CD14-positive monocyte (primary cell): ENCODE measurements at regions not wholly inside any gene's neighbourhood (a gene's known extent, or its start where the extent isn't known, plus 50 kb on each side); places are given as distances from the start of the nearest gene placed in this dataset.
"Not testable (repeated sequence)": the region's sequence is repeated elsewhere in the genome, so short reads cannot be mapped to it uniquely, and the experiment has no call there.

Experiments
- DNase-seq, 3 donors: peaks; one replicate each; pipeline ENCODE4 v3.0.0-alpha.2; 2011 to 2022
- H2AFZ ChIP-seq: 2 replicates; pipeline ENCODE4 v1.6.0; 2012; ENCODE audit warnings: mild to moderate bottlenecking, low read depth, low read length, inconsistent platforms; ENCODE audit not compliant: insufficient read depth, poor library complexity, severe bottlenecking
- H3K27ac ChIP-seq, 2 donors: 1 replicate in 1 of 2; 2 replicates in 1 of 2; pipeline ENCODE4 v1.5.1; 2012 to 2013; ENCODE audit warnings: low read length in 2 of 2, control low read depth in 1 of 2, inconsistent platforms in 1 of 2, low read depth in 1 of 2, mild to moderate bottlenecking in 1 of 2
- H3K27me3 ChIP-seq, 2 donors: one replicate each; pipeline versions ENCODE4 v1.6.0 to v1.6.1; 2011 to 2013; ENCODE audit warnings: low read length in 2 of 2; ENCODE audit not compliant: control insufficient read depth in 2 of 2, insufficient read depth in 2 of 2
- H3K36me3 ChIP-seq, 2 donors: replicated peaks in 1 of 2; 1 replicate in 1 of 2; 2 replicates in 1 of 2; pipeline versions ENCODE4 v1.5.1 to v1.6.1; 2012 to 2013; ENCODE audit warnings: low read length in 2 of 2, control low read depth in 1 of 2, inconsistent platforms in 1 of 2, mild to moderate bottlenecking in 1 of 2; ENCODE audit not compliant: insufficient read depth in 2 of 2, control insufficient read depth in 1 of 2
- H3K4me1 ChIP-seq, 2 donors: 1 replicate in 1 of 2; 2 replicates in 1 of 2; pipeline versions ENCODE4 v1.5.1 to v1.6.1; 2012 to 2013; ENCODE audit warnings: low read length in 2 of 2, control low read depth in 1 of 2, inconsistent platforms in 1 of 2, mild to moderate bottlenecking in 1 of 2, moderate library complexity in 1 of 2; ENCODE audit not compliant: insufficient read depth in 2 of 2, control insufficient read depth in 1 of 2
- H3K4me2 ChIP-seq: replicated peaks from 2 replicates; pipeline ENCODE3; 2012; ENCODE audit warnings: low read length, moderate library complexity, mild to moderate bottlenecking; ENCODE audit not compliant: poor library complexity, severe bottlenecking; ENCODE audit errors: extremely low read depth
- H3K4me3 ChIP-seq, 3 experiments: fragments of 200-600 bp in 1 of 3; sonication (generic) in 1 of 3; replicated peaks in 1 of 3; 1 replicate in 2 of 3; 2 replicates in 1 of 3; pipeline ENCODE4 v1.5.1; 2011 to 2013; ENCODE audit warnings: low read length in 3 of 3, mild to moderate bottlenecking in 3 of 3, control low read depth in 2 of 3, low read depth in 2 of 3, inconsistent platforms in 1 of 3, moderate library complexity in 1 of 3
- H3K79me2 ChIP-seq: 2 replicates; pipeline ENCODE4 v1.6.0; 2012; ENCODE audit warnings: mild to moderate bottlenecking, control low read depth, inconsistent platforms, low read length, moderate library complexity; ENCODE audit not compliant: insufficient read depth
- H3K9ac ChIP-seq: 2 replicates; pipeline ENCODE4 v1.6.0; 2017; ENCODE audit warnings: low read length, mild to moderate bottlenecking; ENCODE audit not compliant: insufficient read depth, poor library complexity, severe bottlenecking
- H3K9me3 ChIP-seq, 2 donors: replicated peaks in 1 of 2; 1 replicate in 1 of 2; 2 replicates in 1 of 2; pipeline versions ENCODE4 v1.5.1 to v1.6.1; 2012 to 2013; ENCODE audit warnings: low read length in 2 of 2, control low read depth in 1 of 2; ENCODE audit not compliant: control insufficient read depth in 1 of 2, insufficient read depth in 1 of 2
- H4K20me1 ChIP-seq: 2 replicates; pipeline ENCODE4 v1.6.0; 2012; ENCODE audit warnings: mild to moderate bottlenecking, low read length, control low read depth, moderate library complexity; ENCODE audit not compliant: insufficient read depth
- H3K27ac Mint-ChIP-seq, 7 donors: one replicate each; pipeline ENCODE4 v1.8.0; 2020; ENCODE audit warnings: mild to moderate bottlenecking in 7 of 7, mixed read lengths in 7 of 7, moderate library complexity in 6 of 7, inconsistent platforms in 2 of 7
- H3K27me3 Mint-ChIP-seq, 3 donors: one replicate each; pipeline ENCODE4 v1.8.0; 2021 to 2022; ENCODE audit warnings: low read depth in 3 of 3, mild to moderate bottlenecking in 3 of 3, mixed read lengths in 3 of 3, moderate library complexity in 3 of 3, inconsistent platforms in 1 of 3
- H3K36me3 Mint-ChIP-seq, 2 donors: one replicate each; pipeline ENCODE4 v1.8.0; 2020; ENCODE audit warnings: mixed read lengths in 2 of 2, inconsistent platforms in 1 of 2, mild to moderate bottlenecking in 1 of 2
- H3K4me1 Mint-ChIP-seq: one replicate; pipeline ENCODE4 v1.8.0; 2020; ENCODE audit warnings: mild to moderate bottlenecking, mixed read lengths
- H3K4me3 Mint-ChIP-seq, 2 donors: one replicate each; pipeline ENCODE4 v1.8.0; 2020; ENCODE audit warnings: mild to moderate bottlenecking in 2 of 2, mixed read lengths in 2 of 2, moderate library complexity in 1 of 2
- H3K9me3 Mint-ChIP-seq, 7 donors: one replicate each; pipeline ENCODE4 v1.8.0; 2020 to 2022; ENCODE audit warnings: mixed read lengths in 7 of 7, mild to moderate bottlenecking in 6 of 7, moderate library complexity in 6 of 7, inconsistent platforms in 2 of 7
- WGBS: methylation state at CpG from one replicate; pipeline ENCODE4 v1.1.5; 2013; ENCODE audit warnings: missing lambda C conversion rate; ENCODE audit not compliant: insufficient coverage; 5-methylcytosine and 5-hydroxymethylcytosine counted together
- intact Hi-C, 2 donors: fragments of 100-400 bp; cut with micrococcal nuclease; formaldehyde crosslinking; loops; one replicate each; pipeline versions ENCODE4 v1.15.0 to v1.15.1; 2023
- TF ChIP-seq, protein P1 (sequence below): fragments of 200-600 bp; IDR thresholded peaks from one replicate; pipeline ENCODE4 v1.8.0; 2022; ENCODE audit warnings: antibody characterized with exemption, mild to moderate bottlenecking

GRCh38 chr2:19617257-19617848, 258.9 kb upstream of the OSR1 start:
- no peak overlapping the region for H3K4me2 ChIP-seq
- Mint-ChIP-seq H3K36me3 (no peaks in the 10 kb centered on the region), H3K4me3 (no peak overlapping the region), H3K4me1 (no peaks in the 10 kb centered on the region), H3K27me3 (peaks cover 0 to 3% (median 1%) of the 10 kb centered on the region in 3 donors), H3K27ac (no peak overlapping the region), H3K9me3 (peaks cover 22 to 42% (median 24%) of the 10 kb centered on the region in 7 donors)
- no peaks in the 10 kb centered on the region for H3K27me3 ChIP-seq
- no peak overlapping the region for H3K4me3 ChIP-seq
- H3K27ac ChIP-seq, result no peak overlapping the region
- no peaks in the 10 kb centered on the region for H4K20me1 ChIP-seq
- DNase-seq, result no peak
- TF ChIP-seq, protein P1, sequence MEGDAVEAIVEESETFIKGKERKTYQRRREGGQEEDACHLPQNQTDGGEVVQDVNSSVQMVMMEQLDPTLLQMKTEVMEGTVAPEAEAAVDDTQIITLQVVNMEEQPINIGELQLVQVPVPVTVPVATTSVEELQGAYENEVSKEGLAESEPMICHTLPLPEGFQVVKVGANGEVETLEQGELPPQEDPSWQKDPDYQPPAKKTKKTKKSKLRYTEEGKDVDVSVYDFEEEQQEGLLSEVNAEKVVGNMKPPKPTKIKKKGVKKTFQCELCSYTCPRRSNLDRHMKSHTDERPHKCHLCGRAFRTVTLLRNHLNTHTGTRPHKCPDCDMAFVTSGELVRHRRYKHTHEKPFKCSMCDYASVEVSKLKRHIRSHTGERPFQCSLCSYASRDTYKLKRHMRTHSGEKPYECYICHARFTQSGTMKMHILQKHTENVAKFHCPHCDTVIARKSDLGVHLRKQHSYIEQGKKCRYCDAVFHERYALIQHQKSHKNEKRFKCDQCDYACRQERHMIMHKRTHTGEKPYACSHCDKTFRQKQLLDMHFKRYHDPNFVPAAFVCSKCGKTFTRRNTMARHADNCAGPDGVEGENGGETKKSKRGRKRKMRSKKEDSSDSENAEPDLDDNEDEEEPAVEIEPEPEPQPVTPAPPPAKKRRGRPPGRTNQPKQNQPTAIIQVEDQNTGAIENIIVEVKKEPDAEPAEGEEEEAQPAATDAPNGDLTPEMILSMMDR, result no peak
- no peak overlapping the region for H2AFZ ChIP-seq
- 100% methylated on average over 1 of the region's 1 CpG for WGBS
- H3K36me3 ChIP-seq, result no peaks in the 10 kb centered on the region
- no peak overlapping the region for H3K9ac ChIP-seq
- no peaks in the 10 kb centered on the region for H3K4me1 ChIP-seq
- H3K79me2 ChIP-seq, result no peaks in the 10 kb centered on the region
- peaks cover 28 to 41% of the 10 kb centered on the region in 2 donors for H3K9me3 ChIP-seq
- intact Hi-C loops, result no loop called here

DNA sequence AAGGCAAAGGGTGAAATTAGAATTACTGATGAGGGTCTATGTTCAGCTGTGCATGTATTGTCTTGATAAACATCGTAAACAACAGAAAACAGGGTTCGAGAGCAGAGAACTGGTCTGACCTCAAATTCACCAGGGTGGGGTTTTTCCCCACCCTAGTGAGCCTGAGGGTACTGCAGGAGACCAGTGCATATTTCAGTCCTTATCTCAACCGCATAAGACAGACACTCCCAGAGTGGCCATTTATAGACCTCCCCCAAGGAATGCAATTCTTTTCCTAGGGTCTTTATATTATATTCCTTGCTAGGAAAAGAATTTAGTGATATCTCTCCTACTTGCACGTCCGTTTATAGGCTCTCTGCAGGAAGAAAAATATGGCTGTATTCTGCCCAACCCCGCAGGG, 257.0 kb upstream of the OSR1 start:
- peaks cover 22 to 45% (median 24%) of the 10 kb centered on the region in 7 donors for H3K9me3 Mint-ChIP-seq
- H3K79me2 ChIP-seq, DNase-seq, H3K9ac ChIP-seq, H3K27ac ChIP-seq, H4K20me1 ChIP-seq, H3K36me3 ChIP-seq, H3K4me3 ChIP-seq, intact Hi-C loops, H3K4me3 Mint-ChIP-seq, H3K27me3 ChIP-seq, H3K27ac Mint-ChIP-seq, H2AFZ ChIP-seq, H3K4me1 Mint-ChIP-seq, H3K4me2 ChIP-seq, H3K27me3 Mint-ChIP-seq, H3K4me1 ChIP-seq, H3K36me3 Mint-ChIP-seq: not testable (repeated sequence)
- peaks cover 32 to 41% of the 10 kb centered on the region in 2 donors for H3K9me3 ChIP-seq
- 87% methylated on average over 3 of the region's 6 CpGs for WGBS
